Adrenal gland (tissue), 5 donors: ENCODE measurements at regions not wholly inside any gene's neighbourhood (a gene's known extent, or its start where the extent isn't known, plus 50 kb on each side); places are given as distances from the start of the nearest gene placed in this dataset.

Experiments
- CTCF ChIP-seq, 6 experiments: fragments of 450-650 bp in 4 of 6; fragments of 200-600 bp in 2 of 6; sonication (generic) in 1 of 6; IDR thresholded peaks; 1 replicate in 5 of 6; 2 replicates in 1 of 6; pipeline versions ENCODE4 v1.5.1 to v1.8.0; 2016 to 2021; ENCODE audit warnings: antibody characterized with exemption in 6 of 6, mild to moderate bottlenecking in 2 of 6, moderate library complexity in 1 of 6
- POLR2A ChIP-seq, 2 donors: fragments of 450-650 bp; IDR thresholded peaks; one replicate each; pipeline ENCODE4 v1.6.1; 2017; ENCODE audit warnings: antibody characterized with exemption in 2 of 2, mild to moderate bottlenecking in 2 of 2, moderate library complexity in 1 of 2
- donor health status: DM: no; HTN: no; CAD: no.

- TF ChIP-seq POLR2A (IDR thresholded peaks at IDR 0.05), result no peak
- TF ChIP-seq CTCF (IDR thresholded peaks at IDR 0.05), result no peak
Measured at GRCh38 chr15:60128000-60128376, 123.9 kb downstream of the FOXB1 start.
